ENCODE measurements at regions not wholly inside any gene's neighbourhood (a gene's known extent, or its start where the extent isn't known, plus 50 kb on each side); places are given as distances from the start of the nearest gene placed in this dataset.

DNA sequence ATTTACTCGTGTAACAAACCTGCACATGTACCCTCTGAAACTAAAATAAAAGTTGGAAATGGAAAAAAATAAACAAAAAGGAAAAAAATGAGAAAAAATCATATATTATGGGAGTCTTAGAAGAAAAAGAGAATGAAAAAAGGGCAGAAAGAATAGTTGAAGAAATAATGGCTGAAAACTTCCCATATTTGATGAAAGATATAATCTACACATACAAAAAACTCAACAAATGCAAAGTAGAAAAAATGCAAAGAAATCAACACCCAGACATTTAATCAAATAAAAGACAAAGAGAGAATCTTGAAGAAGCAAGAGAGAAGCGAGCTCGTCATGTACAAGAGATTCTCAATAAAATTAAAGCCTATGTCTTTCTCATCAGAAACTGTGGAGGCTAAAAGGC is 73.8 kb downstream of the SLC25A46 start:
- Histone ChIP-seq H3K4me1 (ENCODE audit: control insufficient read depth, insufficient read depth, low read length) (no peaks in the 10 kb centered on the region), H3K27me3 (ENCODE audit: control insufficient read depth, insufficient read depth, low read length) (no peaks in the 10 kb centered on the region), H3K4me3 (ENCODE audit: low read length) (no peak overlapping the region), H3K9me3 (ENCODE audit: control insufficient read depth, insufficient read depth, low read length) (no peaks in the 10 kb centered on the region), H3K27ac (ENCODE audit: low read length) (no peak overlapping the region), H3K36me3 (ENCODE audit: control insufficient read depth, insufficient read depth, low read length) (no peaks in the 10 kb centered on the region)
- TF ChIP-seq, protein P1, sequence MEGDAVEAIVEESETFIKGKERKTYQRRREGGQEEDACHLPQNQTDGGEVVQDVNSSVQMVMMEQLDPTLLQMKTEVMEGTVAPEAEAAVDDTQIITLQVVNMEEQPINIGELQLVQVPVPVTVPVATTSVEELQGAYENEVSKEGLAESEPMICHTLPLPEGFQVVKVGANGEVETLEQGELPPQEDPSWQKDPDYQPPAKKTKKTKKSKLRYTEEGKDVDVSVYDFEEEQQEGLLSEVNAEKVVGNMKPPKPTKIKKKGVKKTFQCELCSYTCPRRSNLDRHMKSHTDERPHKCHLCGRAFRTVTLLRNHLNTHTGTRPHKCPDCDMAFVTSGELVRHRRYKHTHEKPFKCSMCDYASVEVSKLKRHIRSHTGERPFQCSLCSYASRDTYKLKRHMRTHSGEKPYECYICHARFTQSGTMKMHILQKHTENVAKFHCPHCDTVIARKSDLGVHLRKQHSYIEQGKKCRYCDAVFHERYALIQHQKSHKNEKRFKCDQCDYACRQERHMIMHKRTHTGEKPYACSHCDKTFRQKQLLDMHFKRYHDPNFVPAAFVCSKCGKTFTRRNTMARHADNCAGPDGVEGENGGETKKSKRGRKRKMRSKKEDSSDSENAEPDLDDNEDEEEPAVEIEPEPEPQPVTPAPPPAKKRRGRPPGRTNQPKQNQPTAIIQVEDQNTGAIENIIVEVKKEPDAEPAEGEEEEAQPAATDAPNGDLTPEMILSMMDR (IDR thresholded peaks at IDR 0.05), result no peak
- WGBS (ENCODE audit: insufficient coverage), result no CpG with 5 or more reads among the region's 3 CpGs
- Mint-ChIP-seq H3K9me3 (peaks cover 4 to 14% of the 10 kb centered on the region in 2 donors), H3K27me3 (ENCODE audit: low read depth in 2 of 2) (no peaks in the 10 kb centered on the region), H3K4me3 (no peak overlapping the region), H3K27ac (no peak overlapping the region), H3K36me3 (no peaks in the 10 kb centered on the region), H3K4me1 (no peaks in the 10 kb centered on the region)
- ATAC-seq (no peak), DNase-seq (no peak)
- intact Hi-C loops (cut with micrococcal nuclease), result no loop called here

DNA sequence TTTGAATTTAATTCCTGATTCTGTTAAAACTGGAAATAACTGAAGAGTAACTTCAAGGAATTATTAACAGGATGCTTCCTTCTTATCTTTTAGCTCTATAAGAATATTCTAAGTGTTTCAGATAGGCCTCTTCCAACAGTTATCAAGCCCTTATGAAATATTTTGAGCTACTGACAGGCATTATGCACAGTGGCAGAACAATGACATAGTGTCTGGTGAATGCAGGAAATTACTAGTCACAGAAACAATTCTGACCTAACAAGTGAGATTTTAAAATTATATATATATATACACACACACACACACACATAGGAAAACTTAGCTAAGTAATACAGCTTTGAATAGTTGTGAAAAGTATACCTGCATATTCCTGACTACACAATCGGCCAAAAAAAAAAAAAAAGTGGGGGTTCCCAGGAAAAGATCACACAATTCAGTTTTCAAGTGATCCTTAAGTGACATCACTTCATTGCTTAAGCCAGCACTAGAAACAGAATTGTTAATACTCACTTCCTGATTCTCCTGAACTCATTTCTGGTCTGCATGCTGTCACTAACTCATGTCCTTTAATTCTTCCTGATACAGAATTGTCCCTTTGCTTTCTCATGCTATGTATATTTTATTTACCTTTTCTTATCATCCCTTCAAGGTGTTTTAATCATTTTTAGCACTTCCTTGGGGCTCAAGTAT is 77.3 kb downstream of the SLC25A46 start:
- intact Hi-C loops (cut with micrococcal nuclease), result no loop called here
- no peaks in the 10 kb centered on the region for H3K27me3 ChIP-seq (ENCODE audit: control insufficient read depth, insufficient read depth, low read length)
- ATAC-seq (no peak), DNase-seq (no peak)
- no peak overlapping the region for H3K4me3 ChIP-seq (ENCODE audit: low read length)
- WGBS (ENCODE audit: insufficient coverage), result 53% methylated on average over 1 of the region's 1 CpG
- TF ChIP-seq, protein P1 (IDR thresholded peaks at IDR 0.05), result no peak
- H3K27ac ChIP-seq (ENCODE audit: low read length), result no peak overlapping the region
- Mint-ChIP-seq H3K4me1 (no peaks in the 10 kb centered on the region), H3K4me3 (no peak overlapping the region), H3K36me3 (no peaks in the 10 kb centered on the region), H3K27me3 (ENCODE audit: low read depth in 2 of 2) (no peaks in the 10 kb centered on the region), H3K27ac (no peak overlapping the region), H3K9me3 (peaks cover 4 to 12% of the 10 kb centered on the region in 2 donors)
- H3K9me3 ChIP-seq (ENCODE audit: control insufficient read depth, insufficient read depth, low read length), result no peaks in the 10 kb centered on the region
- no peaks in the 10 kb centered on the region for H3K4me1 ChIP-seq (ENCODE audit: control insufficient read depth, insufficient read depth, low read length)
- H3K36me3 ChIP-seq (ENCODE audit: control insufficient read depth, insufficient read depth, low read length), result no peaks in the 10 kb centered on the region

DNA sequence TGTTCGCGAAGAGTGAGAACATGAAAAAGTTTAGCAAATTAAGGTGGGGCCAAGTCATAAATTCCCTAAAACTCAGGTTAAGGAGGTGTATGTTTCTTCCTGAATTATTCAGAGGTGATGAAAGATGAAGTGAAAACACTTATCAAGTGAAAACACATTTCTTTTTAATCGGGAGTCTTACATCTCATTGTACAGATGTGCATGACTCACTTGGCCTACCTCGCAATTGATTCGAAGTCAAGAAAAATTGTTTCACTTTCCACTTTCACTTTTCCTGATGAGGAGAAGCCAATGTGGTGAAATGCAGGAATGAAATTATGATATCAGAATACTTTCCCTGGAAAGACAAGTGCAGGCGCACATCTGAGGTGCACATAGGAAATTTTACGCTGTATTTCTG is 78.7 kb downstream of the SLC25A46 start:
- ATAC-seq, result no peak
- no peaks in the 10 kb centered on the region for H3K9me3 ChIP-seq (ENCODE audit: control insufficient read depth, insufficient read depth, low read length)
- H3K4me1 ChIP-seq (ENCODE audit: control insufficient read depth, insufficient read depth, low read length), result no peaks in the 10 kb centered on the region
- intact Hi-C loops (cut with micrococcal nuclease), result no loop called here
- H3K36me3 ChIP-seq (ENCODE audit: control insufficient read depth, insufficient read depth, low read length), result no peaks in the 10 kb centered on the region
- peaks cover 4 to 9% of the 10 kb centered on the region in 2 donors for H3K9me3 Mint-ChIP-seq
- H3K27me3 ChIP-seq (ENCODE audit: control insufficient read depth, insufficient read depth, low read length), result no peaks in the 10 kb centered on the region
- no peak for DNase-seq
- H3K4me3 ChIP-seq (ENCODE audit: low read length), result no peak overlapping the region
- 93% methylated on average over 7 of the region's 7 CpGs for WGBS (ENCODE audit: insufficient coverage)
- no peak overlapping the region for H3K4me3 Mint-ChIP-seq
- no peak overlapping the region for H3K27ac Mint-ChIP-seq
- no peaks in the 10 kb centered on the region for H3K27me3 Mint-ChIP-seq (ENCODE audit: low read depth in 2 of 2)
- H3K36me3 Mint-ChIP-seq, result no peaks in the 10 kb centered on the region
- H3K4me1 Mint-ChIP-seq, result no peaks in the 10 kb centered on the region
- TF ChIP-seq, protein P1 (IDR thresholded peaks at IDR 0.05), result no peak
- no peak overlapping the region for H3K27ac ChIP-seq (ENCODE audit: low read length)

DNA sequence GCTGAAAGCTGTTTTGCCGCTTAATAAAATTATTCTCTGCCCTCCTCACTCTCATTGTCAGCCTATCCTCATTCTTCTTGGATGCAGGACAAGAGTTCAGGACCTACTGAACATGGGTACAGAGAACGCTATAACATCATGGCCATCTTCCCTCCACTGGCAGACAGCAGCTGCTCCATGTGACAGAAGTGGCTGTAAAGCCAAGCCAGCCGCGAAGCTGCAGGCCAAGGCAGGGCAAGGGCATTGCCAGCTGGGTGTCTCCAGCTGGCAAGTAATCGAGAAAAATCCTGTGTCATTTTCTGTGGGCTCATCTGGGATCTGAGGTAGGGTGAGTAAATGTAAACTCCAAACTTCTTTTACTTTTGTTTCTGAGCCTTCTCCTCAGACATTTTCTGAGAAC is 84.8 kb downstream of the SLC25A46 start:
- no peaks in the 10 kb centered on the region for H3K27me3 Mint-ChIP-seq (ENCODE audit: low read depth in 2 of 2)
- WGBS (ENCODE audit: insufficient coverage), result 93% methylated on average over 5 of the region's 5 CpGs
- H3K27ac Mint-ChIP-seq, result no peak overlapping the region
- Histone ChIP-seq H3K4me1 (ENCODE audit: control insufficient read depth, insufficient read depth, low read length) (no peaks in the 10 kb centered on the region), H3K36me3 (ENCODE audit: control insufficient read depth, insufficient read depth, low read length) (no peaks in the 10 kb centered on the region), H3K9me3 (ENCODE audit: control insufficient read depth, insufficient read depth, low read length) (peaks cover 18% of the 10 kb centered on the region), H3K27ac (ENCODE audit: low read length) (no peak overlapping the region), H3K4me3 (ENCODE audit: low read length) (no peak overlapping the region), H3K27me3 (ENCODE audit: control insufficient read depth, insufficient read depth, low read length) (no peaks in the 10 kb centered on the region)
- TF ChIP-seq, protein P1 (IDR thresholded peaks at IDR 0.05), result no peak
- intact Hi-C loops (cut with micrococcal nuclease), result no loop called here
- DNase-seq, result no peak
- H3K9me3 Mint-ChIP-seq, result peaks cover 6 to 12% of the 10 kb centered on the region in 2 donors
- H3K36me3 Mint-ChIP-seq, result peaks cover 8% of the 10 kb centered on the region
- no peak for ATAC-seq
- H3K4me3 Mint-ChIP-seq, result no peak overlapping the region
- no peaks in the 10 kb centered on the region for H3K4me1 Mint-ChIP-seq
